KMS-11 (cell line): ENCODE measurements at regions not wholly inside any gene's neighbourhood (a gene's known extent, or its start where the extent isn't known, plus 50 kb on each side); places are given as distances from the start of the nearest gene placed in this dataset.

Experiments
- H2AFZ ChIP-seq: fragments of 200-600 bp; sonication (generic); 2 replicates; pipeline ENCODE4 v1.6.1; 2016; ENCODE audit warnings: antibody characterized with exemption, mixed run types, low read depth
- H3K27ac ChIP-seq: fragments of 200-600 bp; sonication (generic); 2 replicates; pipeline ENCODE4 v1.6.1; 2016; ENCODE audit warnings: mild to moderate bottlenecking, mixed run types
- H3K27me3 ChIP-seq: fragments of 200-600 bp; sonication (generic); 2 replicates; pipeline ENCODE4 v1.6.1; 2017; ENCODE audit warnings: mild to moderate bottlenecking, low read depth, mixed run types, moderate library complexity; ENCODE audit not compliant: insufficient read depth
- H3K36me3 ChIP-seq: fragments of 200-600 bp; sonication (generic); 2 replicates; pipeline ENCODE4 v1.6.1; 2017; ENCODE audit warnings: mild to moderate bottlenecking, mixed run types; ENCODE audit not compliant: insufficient read depth
- H3K4me1 ChIP-seq: fragments of 200-600 bp; sonication (generic); 2 replicates; pipeline ENCODE4 v1.6.1; 2016; ENCODE audit warnings: mild to moderate bottlenecking, low read depth, mixed run types; ENCODE audit not compliant: poor library complexity, severe bottlenecking
- H3K4me2 ChIP-seq: fragments of 200-600 bp; sonication (generic); 2 replicates; pipeline ENCODE4 v1.7.0; 2016; ENCODE audit warnings: mild to moderate bottlenecking, mixed run types
- H3K4me3 ChIP-seq: fragments of 200-600 bp; sonication (generic); IDR thresholded peaks from 2 replicates; pipeline ENCODE4 v1.6.1; 2017; ENCODE audit warnings: low read depth, low read length, mixed read lengths; ENCODE audit not compliant: insufficient read depth
- H3K79me2 ChIP-seq: fragments of 200-600 bp; sonication (generic); 2 replicates; pipeline ENCODE4 v1.6.1; 2016; ENCODE audit warnings: low read depth, mixed run types; ENCODE audit not compliant: insufficient read depth
- H3K9ac ChIP-seq: fragments of 200-600 bp; sonication (generic); 2 replicates; pipeline ENCODE4 v1.6.1; 2016; ENCODE audit warnings: mild to moderate bottlenecking, mixed run types
- H4K20me1 ChIP-seq: fragments of 200-600 bp; sonication (generic); 2 replicates; pipeline ENCODE4 v1.6.1; 2016; ENCODE audit warnings: mild to moderate bottlenecking, mixed run types; ENCODE audit not compliant: insufficient read depth
- TF ChIP-seq, protein P1 (sequence below): fragments of 200-600 bp; sonication (generic); conservative IDR thresholded peaks from 2 replicates; pipeline ENCODE4 v1.6.1; 2017; ENCODE audit warnings: low read depth, mild to moderate bottlenecking, antibody characterized with exemption, low read length, moderate library complexity, mixed read lengths

DNA sequence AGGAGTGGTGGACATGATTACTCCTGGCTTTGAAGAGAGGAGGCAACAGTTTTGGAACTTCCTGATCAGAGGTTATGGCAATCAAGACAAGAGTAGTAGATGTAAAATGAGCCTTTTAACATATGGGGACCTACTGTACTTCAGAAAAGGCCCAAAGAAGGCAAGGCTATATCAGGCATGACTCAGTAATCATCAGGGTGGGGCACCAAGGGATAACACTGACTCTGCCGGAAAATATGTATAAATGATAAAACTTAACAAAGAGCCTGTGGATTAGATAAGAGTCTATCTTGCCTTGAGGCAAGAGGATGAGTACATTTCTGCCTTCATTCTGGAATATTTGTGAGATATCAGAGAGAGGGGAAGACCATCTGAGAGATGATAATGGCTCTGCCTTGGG, 1389.9 kb upstream of the MAP3K7 start:
- TF ChIP-seq, protein P1, sequence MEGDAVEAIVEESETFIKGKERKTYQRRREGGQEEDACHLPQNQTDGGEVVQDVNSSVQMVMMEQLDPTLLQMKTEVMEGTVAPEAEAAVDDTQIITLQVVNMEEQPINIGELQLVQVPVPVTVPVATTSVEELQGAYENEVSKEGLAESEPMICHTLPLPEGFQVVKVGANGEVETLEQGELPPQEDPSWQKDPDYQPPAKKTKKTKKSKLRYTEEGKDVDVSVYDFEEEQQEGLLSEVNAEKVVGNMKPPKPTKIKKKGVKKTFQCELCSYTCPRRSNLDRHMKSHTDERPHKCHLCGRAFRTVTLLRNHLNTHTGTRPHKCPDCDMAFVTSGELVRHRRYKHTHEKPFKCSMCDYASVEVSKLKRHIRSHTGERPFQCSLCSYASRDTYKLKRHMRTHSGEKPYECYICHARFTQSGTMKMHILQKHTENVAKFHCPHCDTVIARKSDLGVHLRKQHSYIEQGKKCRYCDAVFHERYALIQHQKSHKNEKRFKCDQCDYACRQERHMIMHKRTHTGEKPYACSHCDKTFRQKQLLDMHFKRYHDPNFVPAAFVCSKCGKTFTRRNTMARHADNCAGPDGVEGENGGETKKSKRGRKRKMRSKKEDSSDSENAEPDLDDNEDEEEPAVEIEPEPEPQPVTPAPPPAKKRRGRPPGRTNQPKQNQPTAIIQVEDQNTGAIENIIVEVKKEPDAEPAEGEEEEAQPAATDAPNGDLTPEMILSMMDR, result no peak
- H3K27me3 ChIP-seq, result no peaks in the 10 kb centered on the region
- H3K4me3 ChIP-seq, result no peak overlapping the region
- no peaks in the 10 kb centered on the region for H3K79me2 ChIP-seq
- H3K27ac ChIP-seq, result no peak overlapping the region
- no peak overlapping the region for H3K4me2 ChIP-seq
- H4K20me1 ChIP-seq, result no peaks in the 10 kb centered on the region
- no peak overlapping the region for H3K9ac ChIP-seq
- H3K36me3 ChIP-seq, result no peaks in the 10 kb centered on the region
- no peak overlapping the region for H2AFZ ChIP-seq
- no peaks in the 10 kb centered on the region for H3K4me1 ChIP-seq

DNA sequence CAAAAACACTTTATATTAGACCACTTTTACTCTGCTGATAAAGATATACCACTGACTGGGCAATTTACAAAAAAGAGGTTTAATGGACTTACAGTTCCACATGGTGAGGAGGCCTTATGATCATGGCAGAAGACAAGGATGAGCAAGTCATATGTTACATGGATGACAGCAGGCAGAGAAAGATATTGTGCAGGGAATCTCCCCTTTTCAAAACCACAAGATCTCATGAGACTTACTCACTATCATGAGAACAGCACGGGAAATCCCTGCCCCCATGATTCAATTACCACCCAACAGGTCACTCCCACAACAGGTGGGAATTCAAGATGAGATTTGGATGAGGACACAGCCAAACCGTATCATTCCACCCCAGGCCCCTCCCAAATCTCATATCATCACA, 1383.8 kb upstream of the MAP3K7 start:
- Histone ChIP-seq H3K27me3 (no peaks in the 10 kb centered on the region), H3K36me3 (no peaks in the 10 kb centered on the region), H3K4me2 (no peak overlapping the region), H3K27ac (no peak overlapping the region), H2AFZ (no peak overlapping the region), H3K9ac (no peak overlapping the region), H4K20me1 (no peaks in the 10 kb centered on the region), H3K79me2 (no peaks in the 10 kb centered on the region), H3K4me3 (no peak overlapping the region), H3K4me1 (no peaks in the 10 kb centered on the region)
- TF ChIP-seq, protein P1, result no peak

DNA sequence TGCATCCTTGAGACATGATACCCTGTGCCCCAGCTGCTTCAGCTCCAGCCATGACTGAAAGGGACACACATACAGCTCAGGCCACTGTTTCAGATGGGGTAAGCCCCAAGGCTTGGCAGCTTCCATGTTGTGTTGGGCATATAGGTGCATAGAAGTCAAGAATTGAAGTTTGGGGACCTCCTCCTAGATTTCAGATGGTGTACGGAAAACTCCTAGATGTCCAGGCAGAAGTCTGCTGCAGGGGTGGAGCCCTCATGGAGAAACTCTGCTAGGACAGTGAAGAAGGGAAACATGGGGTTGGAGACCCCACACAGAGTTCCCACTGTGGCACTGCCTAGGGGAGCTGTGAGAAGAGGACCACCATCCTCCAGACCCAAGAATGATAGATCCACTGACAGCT, 1379.0 kb upstream of the MAP3K7 start:
- no peak overlapping the region for H2AFZ ChIP-seq
- H3K4me1 ChIP-seq, result no peaks in the 10 kb centered on the region
- H4K20me1 ChIP-seq, result no peaks in the 10 kb centered on the region
- H3K79me2 ChIP-seq, result no peaks in the 10 kb centered on the region
- no peak overlapping the region for H3K4me3 ChIP-seq
- no peaks in the 10 kb centered on the region for H3K36me3 ChIP-seq
- no peak overlapping the region for H3K4me2 ChIP-seq
- no peaks in the 10 kb centered on the region for H3K27me3 ChIP-seq
- H3K27ac ChIP-seq, result no peak overlapping the region
- TF ChIP-seq, protein P1, result no peak
- no peak overlapping the region for H3K9ac ChIP-seq

DNA sequence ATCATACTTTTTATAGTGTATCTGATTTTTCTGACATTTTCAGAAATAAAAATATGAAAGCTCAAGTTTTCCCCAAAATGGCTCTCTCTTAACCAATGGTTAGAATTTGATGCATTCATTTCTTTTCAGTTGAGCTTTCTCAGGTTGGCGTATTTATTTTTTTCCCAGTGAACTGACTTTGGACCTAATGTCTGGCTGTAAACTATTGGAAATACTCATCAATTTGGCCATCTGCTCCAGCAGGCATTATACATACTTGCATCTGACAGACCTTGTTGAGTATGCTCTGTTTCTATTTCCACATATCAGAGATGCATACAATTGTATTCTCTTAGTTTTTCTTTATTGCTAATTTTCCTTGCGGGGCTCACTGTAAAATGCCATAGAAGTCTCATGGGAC, 1374.8 kb upstream of the MAP3K7 start:
- H3K79me2 ChIP-seq, result no peaks in the 10 kb centered on the region
- TF ChIP-seq, protein P1, result no peak
- no peak overlapping the region for H2AFZ ChIP-seq
- no peaks in the 10 kb centered on the region for H3K27me3 ChIP-seq
- no peaks in the 10 kb centered on the region for H4K20me1 ChIP-seq
- no peak overlapping the region for H3K27ac ChIP-seq
- no peak overlapping the region for H3K9ac ChIP-seq
- H3K36me3 ChIP-seq, result no peaks in the 10 kb centered on the region
- H3K4me2 ChIP-seq, result no peak overlapping the region
- no peaks in the 10 kb centered on the region for H3K4me1 ChIP-seq
- H3K4me3 ChIP-seq, result no peak overlapping the region

DNA sequence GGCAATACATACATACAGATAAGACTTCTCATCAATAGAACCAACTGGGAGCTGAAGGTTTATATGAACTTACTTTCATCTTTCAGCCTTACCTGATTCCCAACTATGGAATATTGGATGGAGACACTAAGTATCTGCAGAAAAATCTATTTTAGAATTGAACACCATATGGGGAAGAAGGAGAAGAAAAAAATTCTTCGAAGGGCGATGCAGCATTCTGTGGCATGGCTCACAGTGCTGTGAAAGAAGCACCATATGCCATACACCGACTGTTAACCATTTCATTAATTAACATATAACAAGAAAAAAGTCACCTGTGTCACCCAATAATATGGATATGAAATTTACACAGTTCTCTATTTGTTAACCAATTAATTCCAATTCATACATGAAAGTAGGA, 1374.4 kb upstream of the MAP3K7 start:
- no peak overlapping the region for H3K9ac ChIP-seq
- H3K4me1 ChIP-seq, result no peaks in the 10 kb centered on the region
- no peak overlapping the region for H2AFZ ChIP-seq
- H3K4me3 ChIP-seq, result no peak overlapping the region
- no peaks in the 10 kb centered on the region for H4K20me1 ChIP-seq
- H3K4me2 ChIP-seq, result no peak overlapping the region
- H3K27ac ChIP-seq, result no peak overlapping the region
- no peaks in the 10 kb centered on the region for H3K27me3 ChIP-seq
- H3K79me2 ChIP-seq, result no peaks in the 10 kb centered on the region
- TF ChIP-seq, protein P1, result no peak
- no peaks in the 10 kb centered on the region for H3K36me3 ChIP-seq
